Activated CD4-positive, alpha-beta memory T cell treated with anti-CD3 and anti-CD28 coated beads for 36 hours (primary cell): ENCODE measurements at regions not wholly inside any gene's neighbourhood (a gene's known extent, or its start where the extent isn't known, plus 50 kb on each side); places are given as distances from the start of the nearest gene placed in this dataset.

Experiments
- CTCF ChIA-PET: fragments of 350-600 bp; sonication (Branson Sonifier 250); formaldehyde crosslinking; loops from one replicate; lab custom pipeline; 2021; ENCODE audit warnings: antibody characterized with exemption, inconsistent platforms; lab: Charles Lee
- POLR2A ChIA-PET: fragments of 350-600 bp; sonication (Branson Sonifier 250); formaldehyde crosslinking; loops from one replicate; lab custom pipeline; 2021; ENCODE audit warnings: antibody characterized with exemption; lab: Charles Lee
- DNase-seq: peaks from one replicate; pipeline ENCODE4 v3.0.0-alpha.2; 2020
- H3K27ac Mint-ChIP-seq: one replicate; pipeline ENCODE4 v1.8.0; 2021; ENCODE audit warnings: mixed read lengths
- H3K27me3 Mint-ChIP-seq: one replicate; pipeline ENCODE4 v1.8.0; 2021; ENCODE audit warnings: mixed read lengths
- H3K36me3 Mint-ChIP-seq: one replicate; pipeline ENCODE4 v1.8.0; 2021; ENCODE audit warnings: mixed read lengths
- H3K4me1 Mint-ChIP-seq: one replicate; pipeline ENCODE4 v1.8.0; 2021; ENCODE audit warnings: low read depth, mixed read lengths
- H3K4me3 Mint-ChIP-seq: one replicate; pipeline ENCODE4 v1.8.0; 2021; ENCODE audit warnings: mild to moderate bottlenecking, mixed read lengths
- H3K9me3 Mint-ChIP-seq: one replicate; pipeline ENCODE4 v1.8.0; 2021; ENCODE audit warnings: mixed read lengths
- intact Hi-C: fragments of 100-400 bp; cut with micrococcal nuclease; formaldehyde crosslinking; loops from one replicate; pipeline ENCODE4 v1.15.1; 2023

GRCh38 chr13:68023838-68024581, 793.9 kb upstream of the PCDH9 start:
- intact Hi-C loops: no loop called here
- Mint-ChIP-seq H3K27ac (no peak overlapping the region), H3K27me3 (no peaks in the 10 kb centered on the region), H3K4me3 (no peak overlapping the region), H3K4me1 (no peaks in the 10 kb centered on the region), H3K36me3 (no peaks in the 10 kb centered on the region), H3K9me3 (peaks cover 21% of the 10 kb centered on the region)
- no peak for DNase-seq
- CTCF ChIA-PET: no interaction called here
- POLR2A ChIA-PET: no interaction called here

DNA sequence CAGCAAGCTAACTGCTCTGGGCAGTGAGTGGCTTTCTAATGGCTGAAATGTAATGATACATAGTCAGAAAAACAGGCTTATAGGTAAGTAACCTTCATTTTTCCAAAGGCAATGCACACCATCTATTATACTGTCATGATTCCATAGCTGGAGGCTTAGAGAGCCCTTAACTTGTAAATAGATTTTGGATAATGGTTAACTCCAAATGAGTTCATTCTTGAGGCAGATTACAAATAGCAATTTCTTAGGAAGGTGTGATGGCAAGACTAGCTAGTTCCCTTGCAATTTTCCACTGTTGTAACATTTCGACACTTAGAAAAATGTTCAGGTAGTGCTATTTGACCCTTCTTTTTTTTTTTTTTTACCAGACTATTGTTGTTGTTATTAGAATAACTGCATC, 789.8 kb upstream of the PCDH9 start:
- H3K36me3 Mint-ChIP-seq: no peaks in the 10 kb centered on the region
- no peak overlapping the region for H3K27ac Mint-ChIP-seq
- ChIA-PET POLR2A (no interaction called here), CTCF (no interaction called here)
- no peaks in the 10 kb centered on the region for H3K27me3 Mint-ChIP-seq
- intact Hi-C loops: no loop called here
- no peaks in the 10 kb centered on the region for H3K4me1 Mint-ChIP-seq
- no peak for DNase-seq
- peaks cover 18% of the 10 kb centered on the region for H3K9me3 Mint-ChIP-seq
- no peak overlapping the region for H3K4me3 Mint-ChIP-seq

GRCh38 chr13:68009546-68009945, 779.4 kb upstream of the PCDH9 start:
- no peaks in the 10 kb centered on the region for H3K4me1 Mint-ChIP-seq
- no peaks in the 10 kb centered on the region for H3K27me3 Mint-ChIP-seq
- H3K4me3 Mint-ChIP-seq: no peak overlapping the region
- ChIA-PET CTCF (no interaction called here), POLR2A (no interaction called here)
- H3K36me3 Mint-ChIP-seq: no peaks in the 10 kb centered on the region
- DNase-seq: no peak
- H3K27ac Mint-ChIP-seq: no peak overlapping the region
- peaks cover 4% of the 10 kb centered on the region for H3K9me3 Mint-ChIP-seq
- intact Hi-C loops: no loop called here

DNA sequence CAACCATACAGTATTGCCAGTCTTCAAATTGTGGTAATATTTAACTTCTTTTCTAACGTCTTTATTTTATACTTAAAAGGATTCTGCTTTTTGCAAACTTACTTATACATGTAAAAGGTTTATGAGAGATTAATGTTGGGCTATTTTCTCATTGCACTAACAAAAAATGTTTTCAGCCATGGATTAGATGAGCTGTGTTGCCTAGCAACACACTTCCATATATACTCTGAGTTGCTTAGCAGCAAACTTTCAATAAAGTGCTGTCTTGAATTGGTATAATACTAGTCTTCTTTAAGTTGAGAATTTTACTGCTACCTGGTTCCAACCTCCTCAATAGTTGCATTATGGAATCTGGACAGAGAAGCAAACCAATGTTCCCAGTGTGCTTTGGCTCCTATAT, 777.4 kb upstream of the PCDH9 start:
- H3K36me3 Mint-ChIP-seq: no peaks in the 10 kb centered on the region
- DNase-seq: no peak
- ChIA-PET POLR2A (no interaction called here), CTCF (no interaction called here)
- no peaks in the 10 kb centered on the region for H3K27me3 Mint-ChIP-seq
- intact Hi-C loops: no loop called here
- no peak overlapping the region for H3K4me3 Mint-ChIP-seq
- no peaks in the 10 kb centered on the region for H3K4me1 Mint-ChIP-seq
- H3K27ac Mint-ChIP-seq: no peak overlapping the region
- peaks cover 7% of the 10 kb centered on the region for H3K9me3 Mint-ChIP-seq

DNA sequence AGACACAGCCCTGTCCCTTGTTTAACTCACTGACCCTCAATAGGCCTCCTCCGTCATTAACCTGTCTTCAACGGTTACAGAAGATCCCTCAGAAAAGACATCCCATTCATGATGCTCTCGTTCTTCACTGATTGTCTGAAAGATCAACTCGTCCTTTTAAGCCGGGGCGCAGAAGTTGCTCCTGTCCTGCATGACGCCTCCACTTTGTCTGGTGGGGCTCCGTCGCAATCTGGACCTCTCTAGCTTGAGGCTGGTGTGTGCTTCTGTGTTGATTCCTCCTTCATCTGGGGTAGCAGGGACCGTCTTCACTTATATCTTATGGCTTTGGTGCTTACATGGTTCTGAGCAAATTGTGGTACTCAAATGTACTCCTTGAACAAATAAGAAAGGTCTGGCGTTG, 766.0 kb upstream of the PCDH9 start:
- intact Hi-C loops: no loop called here
- H3K27me3 Mint-ChIP-seq: no peaks in the 10 kb centered on the region
- H3K36me3 Mint-ChIP-seq: no peaks in the 10 kb centered on the region
- CTCF ChIA-PET: no interaction called here
- H3K4me1 Mint-ChIP-seq: no peaks in the 10 kb centered on the region
- no peak overlapping the region for H3K27ac Mint-ChIP-seq
- DNase-seq: no peak
- H3K9me3 Mint-ChIP-seq: peaks cover 3% of the 10 kb centered on the region
- POLR2A ChIA-PET: no interaction called here
- no peak overlapping the region for H3K4me3 Mint-ChIP-seq

GRCh38 chr13:67990868-67991267, 760.7 kb upstream of the PCDH9 start:
- POLR2A ChIA-PET: interaction anchor here (0.9 kb wide), 1 partner anchor 10 kb away, joined by 3 read pairs; no protein-coding TSS in a partner anchor
- no peaks in the 10 kb centered on the region for H3K4me1 Mint-ChIP-seq
- no peaks in the 10 kb centered on the region for H3K27me3 Mint-ChIP-seq
- intact Hi-C loops: no loop called here
- H3K27ac Mint-ChIP-seq: no peak overlapping the region
- peaks cover 2% of the 10 kb centered on the region for H3K9me3 Mint-ChIP-seq
- no peak overlapping the region for H3K4me3 Mint-ChIP-seq
- CTCF ChIA-PET: no interaction called here
- no peaks in the 10 kb centered on the region for H3K36me3 Mint-ChIP-seq
- DNase-seq: no peak

DNA sequence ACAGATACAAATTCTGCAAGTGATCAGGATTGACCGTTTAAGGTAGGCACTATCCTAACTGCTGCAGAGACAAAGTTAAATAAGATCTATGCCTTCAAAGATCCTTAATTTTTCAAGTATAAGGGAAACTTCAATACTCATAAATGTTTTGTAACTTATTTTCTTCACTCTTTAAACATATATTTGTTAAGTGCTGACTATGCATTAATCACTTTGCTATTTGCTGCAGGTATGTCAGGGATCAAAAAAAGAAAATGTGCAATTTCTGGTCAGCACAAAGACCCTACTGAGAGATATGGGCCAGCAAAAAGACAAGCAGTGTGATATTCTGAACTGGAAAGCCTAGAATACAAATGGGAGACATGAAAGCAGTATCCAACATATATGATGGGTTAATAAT, 756.1 kb upstream of the PCDH9 start:
- Mint-ChIP-seq H3K27ac (no peak overlapping the region), H3K36me3 (no peaks in the 10 kb centered on the region), H3K4me1 (no peaks in the 10 kb centered on the region), H3K4me3 (no peak overlapping the region), H3K27me3 (no peaks in the 10 kb centered on the region), H3K9me3 (peaks cover 4% of the 10 kb centered on the region)
- intact Hi-C loops: no loop called here
- DNase-seq: no peak
- ChIA-PET CTCF (no interaction called here), POLR2A (no interaction called here)

- CTCF ChIA-PET: no interaction called here
- Mint-ChIP-seq H3K4me1 (no peaks in the 10 kb centered on the region), H3K27ac (no peak overlapping the region), H3K9me3 (peaks cover 8% of the 10 kb centered on the region), H3K4me3 (no peak overlapping the region), H3K27me3 (no peaks in the 10 kb centered on the region), H3K36me3 (no peaks in the 10 kb centered on the region)
- intact Hi-C loops: no loop called here
- DNase-seq: no peak
- POLR2A ChIA-PET: no interaction called here
These were observed 746.9 kb upstream of the PCDH9 start for GRCh38 chr13:67977066-67977465.

DNA sequence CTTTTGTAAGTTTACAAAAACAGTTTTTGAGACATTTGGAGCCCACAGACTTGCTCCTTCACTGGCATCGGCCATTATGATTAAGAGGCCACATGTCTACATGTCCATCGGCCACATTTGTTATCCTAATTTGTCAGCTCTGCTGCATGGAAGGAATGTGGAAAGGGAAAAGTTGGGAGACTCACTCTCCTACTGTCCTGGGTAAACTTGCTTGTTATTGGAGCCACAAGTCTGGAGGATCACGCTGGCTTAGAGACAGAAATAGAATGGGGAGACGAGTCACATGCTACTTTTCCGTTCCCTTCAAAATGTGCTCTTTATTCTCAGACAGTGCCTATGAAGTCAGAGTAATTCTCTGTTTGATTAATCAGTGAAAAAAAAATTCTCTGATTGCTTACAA, 741.2 kb upstream of the PCDH9 start:
- Mint-ChIP-seq H3K4me1 (no peaks in the 10 kb centered on the region), H3K9me3 (peaks cover 5% of the 10 kb centered on the region), H3K27me3 (no peaks in the 10 kb centered on the region), H3K36me3 (no peaks in the 10 kb centered on the region), H3K4me3 (no peak overlapping the region), H3K27ac (no peak overlapping the region)
- ChIA-PET CTCF (interaction anchor here (0.6 kb wide), 1 partner anchor 878 kb away, joined by 5 read pairs; no protein-coding TSS in a partner anchor), POLR2A (no interaction called here)
- intact Hi-C loops: no loop called here
- no peak for DNase-seq

- H3K4me3 Mint-ChIP-seq: no peak overlapping the region
- no peak for DNase-seq
- POLR2A ChIA-PET: no interaction called here
- CTCF ChIA-PET: no interaction called here
- peaks cover 5% of the 10 kb centered on the region for H3K9me3 Mint-ChIP-seq
- H3K4me1 Mint-ChIP-seq: no peaks in the 10 kb centered on the region
- intact Hi-C loops: no loop called here
- H3K27ac Mint-ChIP-seq: no peak overlapping the region
- H3K36me3 Mint-ChIP-seq: no peaks in the 10 kb centered on the region
- no peaks in the 10 kb centered on the region for H3K27me3 Mint-ChIP-seq
These were observed 736.9 kb upstream of the PCDH9 start for GRCh38 chr13:67967031-67967430.

DNA sequence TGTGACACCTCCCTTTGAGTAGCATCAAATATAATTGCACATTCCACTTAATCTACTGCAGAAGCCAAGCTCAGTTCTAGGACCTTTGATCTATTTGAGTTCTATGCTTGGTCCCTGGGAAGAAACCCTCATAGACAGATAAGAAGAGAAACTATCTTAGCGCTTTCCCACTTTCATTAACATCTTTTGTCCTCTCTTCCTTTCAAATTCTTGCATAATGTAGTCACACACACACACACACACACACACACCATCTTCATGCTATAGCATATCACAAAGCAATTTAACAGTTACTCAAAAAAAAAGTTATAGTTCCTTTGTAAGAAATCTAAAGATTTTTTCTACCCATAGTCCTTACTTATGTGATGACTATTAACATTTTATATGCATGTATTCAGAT, 735.9 kb upstream of the PCDH9 start:
- H3K9me3 Mint-ChIP-seq: peaks cover 6% of the 10 kb centered on the region
- CTCF ChIA-PET: no interaction called here

GRCh38 chr13:67964986-67965385, 734.9 kb upstream of the PCDH9 start:
- POLR2A ChIA-PET: no interaction called here
- Mint-ChIP-seq H3K27ac (no peak overlapping the region), H3K4me1 (no peaks in the 10 kb centered on the region), H3K27me3 (no peaks in the 10 kb centered on the region), H3K4me3 (no peak overlapping the region), H3K36me3 (no peaks in the 10 kb centered on the region), H3K9me3 (peaks cover 6% of the 10 kb centered on the region)
- no peak for DNase-seq
- intact Hi-C loops: no loop called here
- CTCF ChIA-PET: no interaction called here

More for the DNA sequence above, 735.9 kb upstream of the PCDH9 start:
- intact Hi-C loops: no loop called here
- H3K27ac Mint-ChIP-seq: no peak overlapping the region
- H3K4me1 Mint-ChIP-seq: no peaks in the 10 kb centered on the region
- DNase-seq: no peak
- POLR2A ChIA-PET: no interaction called here
- no peak overlapping the region for H3K4me3 Mint-ChIP-seq
- no peaks in the 10 kb centered on the region for H3K27me3 Mint-ChIP-seq
- H3K36me3 Mint-ChIP-seq: no peaks in the 10 kb centered on the region

- H3K4me3 Mint-ChIP-seq: no peak overlapping the region
- H3K27me3 Mint-ChIP-seq: no peaks in the 10 kb centered on the region
- no peak overlapping the region for H3K27ac Mint-ChIP-seq
- intact Hi-C loops: no loop called here
- CTCF ChIA-PET: no interaction called here
- no peak for DNase-seq
- no peaks in the 10 kb centered on the region for H3K36me3 Mint-ChIP-seq
- POLR2A ChIA-PET: no interaction called here
- H3K9me3 Mint-ChIP-seq: peaks cover 6% of the 10 kb centered on the region
- no peaks in the 10 kb centered on the region for H3K4me1 Mint-ChIP-seq
These were observed 734.0 kb upstream of the PCDH9 start for GRCh38 chr13:67964091-67964490.
